ENCODE measurements at regions not wholly inside any gene's neighbourhood (a gene's known extent, or its start where the extent isn't known, plus 50 kb on each side); places are given as distances from the start of the nearest gene placed in this dataset.

GRCh38 chr3:59540241-59540640, 490.4 kb upstream of the CFAP20DC start:
- DNase-seq = no peak

GRCh38 chr3:59538753-59539432, 489.1 kb upstream of the CFAP20DC start:
- no peak for DNase-seq

- DNase-seq = no peak
Observed at GRCh38 chr3:59535791-59536221, 486.0 kb upstream of the CFAP20DC start.

- no peak for DNase-seq
Observed at GRCh38 chr3:59531994-59532393, 482.2 kb upstream of the CFAP20DC start.

- DNase-seq = no peak
Observed at GRCh38 chr3:59531066-59531745, 481.4 kb upstream of the CFAP20DC start.

- no peak for DNase-seq
Observed at GRCh38 chr3:59528251-59528650, 478.4 kb upstream of the CFAP20DC start.

- DNase-seq = no peak
Observed at GRCh38 chr3:59527493-59527892, 477.7 kb upstream of the CFAP20DC start.

- no peak for DNase-seq
Observed at GRCh38 chr3:59526999-59527398, 477.2 kb upstream of the CFAP20DC start.

GRCh38 chr3:59522550-59522949, 472.7 kb upstream of the CFAP20DC start:
- no peak for DNase-seq

GRCh38 chr3:59519094-59519493, 469.3 kb upstream of the CFAP20DC start:
- DNase-seq = no peak

- DNase-seq = no peak
Observed at GRCh38 chr3:59518283-59519055, 468.6 kb upstream of the CFAP20DC start.

- DNase-seq = no peak
Observed at GRCh38 chr3:59517388-59517787, 467.6 kb upstream of the CFAP20DC start.

GRCh38 chr3:59515966-59516365, 466.1 kb upstream of the CFAP20DC start:
- no peak for DNase-seq

- no peak for DNase-seq
Observed at GRCh38 chr3:59514865-59515482, 465.1 kb upstream of the CFAP20DC start.

- DNase-seq = no peak
Observed at GRCh38 chr3:59513570-59513969, 463.7 kb upstream of the CFAP20DC start.

- no peak for DNase-seq
Observed at GRCh38 chr3:59512066-59512465, 462.2 kb upstream of the CFAP20DC start.

GRCh38 chr3:59510576-59510975, 460.8 kb upstream of the CFAP20DC start:
- no peak for DNase-seq

- DNase-seq = no peak
Observed at GRCh38 chr3:59508273-59508672, 458.4 kb upstream of the CFAP20DC start.

- no peak for DNase-seq
Observed at GRCh38 chr3:59506191-59506590, 456.4 kb upstream of the CFAP20DC start.

GRCh38 chr3:59503441-59503840, 453.6 kb upstream of the CFAP20DC start:
- no peak for DNase-seq

GRCh38 chr3:59502806-59503205, 453.0 kb upstream of the CFAP20DC start:
- no peak for DNase-seq

- no peak for DNase-seq
Observed at GRCh38 chr3:59499954-59500353, 450.1 kb upstream of the CFAP20DC start.

GRCh38 chr3:59499000-59499399, 449.2 kb upstream of the CFAP20DC start:
- DNase-seq = no peak

All from right forelimb (tissue), 1 donor.